ENCODE measurements at regions not wholly inside any gene's neighbourhood (a gene's known extent, or its start where the extent isn't known, plus 50 kb on each side); places are given as distances from the start of the nearest gene placed in this dataset.

- Mint-ChIP-seq H3K27ac (no peak overlapping the region), H3K4me1 (no peaks in the 10 kb centered on the region; a peak in 1 of 4 replicates), H3K36me3 (ENCODE audit: insufficient read depth in 1 of 3, low read depth in 3 of 3) (no peaks in the 10 kb centered on the region), H3K27me3 (ENCODE audit: low read depth) (peaks cover 3% of the 10 kb centered on the region; the same call in 1 of the 2 replicates), H3K4me3 (no peak overlapping the region), H3K9me3 (no peaks in the 10 kb centered on the region)
- no peaks in the 10 kb centered on the region for H3K79me1 ChIP-seq (ENCODE audit: insufficient read depth, low read depth, low read length, poor library complexity, severe bottlenecking)
- no peak overlapping the region for H3K9ac ChIP-seq (ENCODE audit: extremely low read depth, insufficient read length, low read length)
- H2BK15ac ChIP-seq (ENCODE audit: low read depth, low read length), result no peak overlapping the region
- H2BK5ac ChIP-seq (ENCODE audit: insufficient read length, low read length), result no peak overlapping the region
- H3K23me2 ChIP-seq (ENCODE audit: insufficient read length, low read depth, low read length, poor library complexity, severe bottlenecking), result no peaks in the 10 kb centered on the region
- H4K91ac ChIP-seq (ENCODE audit: insufficient read length, low read depth, low read length), result no peak overlapping the region
- H3K79me2 ChIP-seq (ENCODE audit: insufficient read depth, low read length), result no peaks in the 10 kb centered on the region
- no peak overlapping the region for H2AK5ac ChIP-seq (ENCODE audit: insufficient read length, low read length)
- H4K5ac ChIP-seq (ENCODE audit: insufficient read length, low read depth, low read length), result no peak overlapping the region
- H3K4me2 ChIP-seq (ENCODE audit: insufficient read depth, insufficient read length, low read length), result no peak overlapping the region
- TF ChIP-seq CTCF (conservative IDR thresholded peaks at IDR 0.05), result peak; percentile 62
- peak; percentile 64 for DNase-seq
- H3K23ac ChIP-seq (ENCODE audit: insufficient read length, low read depth, low read length), result no peak overlapping the region
- H3T11ph ChIP-seq (ENCODE audit: low read length), result no peak overlapping the region
- no peak overlapping the region for H3K18ac ChIP-seq (ENCODE audit: insufficient read length, low read depth, low read length)
- no peak overlapping the region for H2BK120ac ChIP-seq (ENCODE audit: low read depth, low read length, poor library complexity, severe bottlenecking)
- H3K9me3 ChIP-seq (ENCODE audit: control insufficient read depth, low read depth, low read length), result no peaks in the 10 kb centered on the region
- H3K56ac ChIP-seq (ENCODE audit: insufficient read length, low read depth, low read length), result no peak overlapping the region
- H4K8ac ChIP-seq (replicated peaks; ENCODE audit: insufficient read length, low read depth, low read length), result no peak overlapping the region
- H2BK20ac ChIP-seq (ENCODE audit: low read depth, low read length, poor library complexity, severe bottlenecking), result no peak overlapping the region
- WGBS (ENCODE audit: extremely low coverage, insufficient read length, low lambda C conversion rate), result no CpG with 5 or more reads among the region's 4 CpGs
- H3K27me3 ChIP-seq (ENCODE audit: insufficient read depth, low read length), result no peaks in the 10 kb centered on the region
- no peaks in the 10 kb centered on the region for H3K4me1 ChIP-seq (ENCODE audit: insufficient read depth, low read length)
- H4K20me1 ChIP-seq (ENCODE audit: control insufficient read depth, insufficient read depth, insufficient read length), result no peaks in the 10 kb centered on the region
- no peak overlapping the region for H2AFZ ChIP-seq (ENCODE audit: low read length)
- H3K14ac ChIP-seq (ENCODE audit: insufficient read depth, low read length), result no peak overlapping the region
- no peak overlapping the region for H3K27ac ChIP-seq (ENCODE audit: insufficient read length, low read depth, low read length)
- no peak overlapping the region for H3K4ac ChIP-seq (ENCODE audit: low read depth, low read length)
- no peak overlapping the region for H2BK12ac ChIP-seq (ENCODE audit: insufficient read length, low read depth, low read length)
Observed at GRCh38 chr18:60676815-60677214, 304.2 kb upstream of the MC4R start.
